GM12872 (cell line): ENCODE measurements at regions not wholly inside any gene's neighbourhood (a gene's known extent, or its start where the extent isn't known, plus 50 kb on each side); places are given as distances from the start of the nearest gene placed in this dataset.

Source experiments
- CTCF ChIP-seq: IDR thresholded peaks from 3 replicates; pipeline ENCODE4 v1.5.1; 2011; ENCODE audit warnings: low read depth, mild to moderate bottlenecking, low read length, moderate library complexity; ENCODE audit not compliant: insufficient read depth

GRCh38 chr16:63467513-63467912 is 1431.3 kb upstream of the CDH8 start:
- no peak for TF ChIP-seq CTCF

GRCh38 chr16:63462316-63462715 is 1426.1 kb upstream of the CDH8 start:
- no peak for TF ChIP-seq CTCF

GRCh38 chr16:63461248-63461841 is 1425.1 kb upstream of the CDH8 start:
- no peak for TF ChIP-seq CTCF

GRCh38 chr16:63458846-63459245 is 1422.6 kb upstream of the CDH8 start:
- TF ChIP-seq CTCF: no peak

GRCh38 chr16:63457869-63458268 is 1421.6 kb upstream of the CDH8 start:
- no peak for TF ChIP-seq CTCF

- TF ChIP-seq CTCF: no peak
Measured at GRCh38 chr16:63453261-63453660, 1417.0 kb upstream of the CDH8 start.

- TF ChIP-seq CTCF: no peak
Measured at GRCh38 chr16:63447121-63447520, 1410.9 kb upstream of the CDH8 start.
